GM12891 (cell line): ENCODE measurements at regions not wholly inside any gene's neighbourhood (a gene's known extent, or its start where the extent isn't known, plus 50 kb on each side); places are given as distances from the start of the nearest gene placed in this dataset.

Experiments
- POLR2AphosphoS5 ChIP-seq: IDR thresholded peaks from 2 replicates; pipeline ENCODE4 v1.6.1; 2011; ENCODE audit warnings: low read depth, low read length, control low read depth
- TAF1 ChIP-seq: IDR thresholded peaks from 2 replicates; pipeline ENCODE4 v1.6.1; 2011; ENCODE audit warnings: low read depth, low read length, control low read depth

DNA sequence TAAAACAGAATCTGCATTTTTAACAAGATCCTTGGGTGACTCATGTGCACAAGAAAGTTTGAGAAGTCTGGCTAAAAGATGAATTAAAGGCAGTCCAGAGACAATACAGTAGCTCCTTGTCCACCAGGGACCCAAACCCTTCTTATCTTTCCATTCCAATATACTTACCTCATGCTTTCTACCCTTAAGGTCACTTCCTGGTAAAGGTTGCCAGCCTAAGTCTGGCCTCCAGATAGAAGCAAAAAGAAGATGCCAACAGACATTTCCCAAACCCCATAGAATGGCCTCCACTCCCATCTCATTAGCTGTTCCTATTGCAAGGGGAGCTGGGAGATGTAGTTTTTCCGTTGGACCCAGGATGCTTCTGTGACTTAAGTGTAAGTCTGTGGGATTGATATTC lies 101.4 kb upstream of the XYLT1 start:
- TF ChIP-seq POLR2AphosphoS5 (no peak), TAF1 (no peak)
